ENCODE measurements at regions not wholly inside any gene's neighbourhood (a gene's known extent, or its start where the extent isn't known, plus 50 kb on each side); places are given as distances from the start of the nearest gene placed in this dataset.

GRCh38 chr5:165527577-165527976 is 2022.2 kb downstream of the MAT2B start:
- DNase-seq (ENCODE audit: extremely low read depth in 1 of 2, low read depth in 1 of 2): no peak

DNA sequence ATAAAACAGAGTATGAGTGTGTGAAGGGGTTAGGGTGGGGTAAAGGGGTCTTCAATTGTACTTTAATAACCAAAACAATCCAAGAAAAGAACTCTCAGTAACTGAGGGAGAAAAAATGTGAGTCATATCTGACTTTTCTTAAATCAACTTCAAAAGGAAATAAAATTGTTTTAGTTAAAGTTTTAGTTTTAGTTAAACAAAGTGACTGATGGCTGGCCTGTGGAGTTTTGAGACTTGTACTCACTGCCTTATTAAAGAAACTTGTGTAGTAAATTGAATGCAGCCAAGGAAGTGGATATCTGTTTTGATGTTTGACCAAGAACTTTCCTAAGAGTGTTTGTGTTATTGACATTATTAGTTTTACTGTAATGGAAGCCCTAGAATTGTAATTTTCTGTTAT is 2032.6 kb downstream of the MAT2B start:
- no peak for DNase-seq (ENCODE audit: extremely low read depth in 1 of 2, low read depth in 1 of 2)

DNA sequence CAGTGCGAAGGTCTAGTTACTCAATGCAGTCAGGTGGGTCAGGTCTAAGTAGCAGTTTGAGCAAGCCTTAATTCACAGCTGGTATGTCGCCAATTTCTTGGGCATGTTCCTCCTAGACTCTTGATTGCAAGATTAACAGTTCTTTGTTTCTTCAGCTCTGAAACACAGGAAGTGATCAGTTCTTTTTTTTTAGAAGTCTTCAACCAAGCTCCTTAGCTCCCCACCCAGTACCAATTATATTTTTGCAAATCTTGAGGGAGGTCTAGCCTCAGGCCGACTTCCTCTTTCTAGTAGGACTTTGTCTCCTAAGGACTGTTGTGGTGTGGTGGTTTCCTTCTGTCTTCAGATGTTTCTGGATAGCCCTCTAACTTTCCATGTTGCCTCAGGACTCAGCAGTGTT is 2054.2 kb downstream of the MAT2B start:
- no peak for DNase-seq (ENCODE audit: extremely low read depth in 1 of 2, low read depth in 1 of 2)

DNA sequence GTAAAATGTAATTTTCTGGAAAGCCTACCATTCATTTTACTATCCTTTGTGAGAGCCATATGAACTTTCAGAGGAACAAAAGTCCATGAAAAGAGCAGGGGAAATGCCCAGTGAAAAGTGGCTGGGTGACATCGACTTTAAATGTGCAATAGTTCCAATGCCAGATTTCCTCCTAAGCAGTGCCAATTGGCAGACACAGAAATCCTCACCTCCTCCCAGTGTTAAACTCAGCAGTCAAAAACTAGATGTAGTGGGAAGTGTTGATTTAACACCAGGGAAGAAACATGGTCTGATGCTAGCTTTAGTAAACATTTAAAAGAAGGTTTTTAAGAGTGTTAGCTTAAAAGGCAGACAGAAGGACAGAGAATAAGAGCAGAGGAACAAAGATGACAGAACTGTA is 2055.2 kb downstream of the MAT2B start:
- no peak for DNase-seq (ENCODE audit: extremely low read depth in 1 of 2, low read depth in 1 of 2)

GRCh38 chr5:165565911-165566310 is 2060.5 kb downstream of the MAT2B start:
- no peak for DNase-seq (ENCODE audit: extremely low read depth in 1 of 2, low read depth in 1 of 2)

- no peak for DNase-seq (ENCODE audit: extremely low read depth in 1 of 2, low read depth in 1 of 2)
Measured at GRCh38 chr5:165569551-165569950, 2064.1 kb downstream of the MAT2B start.

GRCh38 chr5:165573445-165573844 is 2068.0 kb downstream of the MAT2B start:
- no peak for DNase-seq (ENCODE audit: extremely low read depth in 1 of 2, low read depth in 1 of 2)

DNA sequence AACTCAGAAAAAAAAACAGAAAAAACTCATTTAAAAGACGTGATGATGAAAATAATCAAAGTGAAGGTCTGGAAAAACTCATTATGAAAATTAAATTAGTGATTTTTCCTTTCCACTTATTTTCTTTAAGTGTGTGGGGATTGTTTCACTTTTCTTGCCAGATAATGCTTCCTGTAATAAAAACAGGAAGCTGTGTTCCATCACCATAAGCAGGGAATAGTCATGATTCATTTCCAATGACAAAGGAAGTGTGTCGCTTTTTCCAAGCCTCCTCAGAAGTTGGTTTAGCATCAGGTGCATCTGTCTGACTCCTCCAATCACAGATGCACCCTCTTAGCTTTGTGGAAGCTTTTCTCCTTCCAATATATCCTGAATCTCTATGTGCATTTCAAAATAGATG is 2068.7 kb downstream of the MAT2B start:
- DNase-seq (ENCODE audit: extremely low read depth in 1 of 2, low read depth in 1 of 2): no peak

DNA sequence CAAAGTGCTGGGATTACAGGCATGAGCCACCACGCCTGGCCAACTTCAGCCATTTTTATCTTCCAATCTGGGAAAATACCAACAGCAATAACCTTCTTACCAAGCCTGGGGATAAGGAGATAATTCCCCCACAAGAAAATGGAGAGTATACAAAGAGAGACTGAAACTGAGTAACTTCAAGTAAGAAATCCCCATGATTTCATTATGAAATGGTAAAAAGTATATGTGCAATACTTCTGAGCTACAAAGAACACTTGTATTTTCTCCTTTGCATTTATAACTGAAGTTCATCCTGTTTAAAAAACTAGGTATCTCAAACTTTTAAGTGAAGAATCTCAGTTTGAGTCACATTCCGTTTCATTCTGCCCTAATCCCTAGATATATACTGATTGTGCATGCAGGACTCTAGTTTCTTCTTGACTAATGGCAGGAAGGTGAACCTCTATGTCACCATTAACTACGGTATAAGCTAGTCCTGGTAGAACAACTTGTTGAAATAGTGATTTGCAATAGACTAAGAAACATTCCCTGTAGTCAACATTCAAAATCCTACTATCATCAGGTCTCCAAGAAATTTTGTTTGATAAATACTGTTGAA is 2071.4 kb downstream of the MAT2B start:
- no peak for DNase-seq (ENCODE audit: extremely low read depth in 1 of 2, low read depth in 1 of 2)

DNA sequence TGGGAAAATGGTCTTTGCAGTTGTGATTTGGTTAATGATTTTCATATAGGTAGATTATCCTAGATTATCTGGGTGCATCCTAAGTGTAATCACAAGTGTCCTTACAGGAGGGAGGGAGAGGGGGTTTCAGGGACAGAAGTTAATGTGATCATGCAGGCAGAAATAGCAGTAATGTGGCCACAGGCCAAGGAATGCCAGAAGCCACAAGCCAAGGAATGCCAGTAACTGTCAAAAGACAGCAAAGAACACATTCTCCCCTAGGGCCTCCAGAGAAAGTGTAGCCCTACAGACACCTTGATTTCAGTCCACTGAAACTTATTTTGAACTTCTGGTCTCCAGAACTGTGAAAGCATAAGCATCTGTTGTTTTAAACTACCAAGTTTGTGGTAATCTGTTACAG is 2074.5 kb downstream of the MAT2B start:
- no peak for DNase-seq (ENCODE audit: extremely low read depth in 1 of 2, low read depth in 1 of 2)

DNA sequence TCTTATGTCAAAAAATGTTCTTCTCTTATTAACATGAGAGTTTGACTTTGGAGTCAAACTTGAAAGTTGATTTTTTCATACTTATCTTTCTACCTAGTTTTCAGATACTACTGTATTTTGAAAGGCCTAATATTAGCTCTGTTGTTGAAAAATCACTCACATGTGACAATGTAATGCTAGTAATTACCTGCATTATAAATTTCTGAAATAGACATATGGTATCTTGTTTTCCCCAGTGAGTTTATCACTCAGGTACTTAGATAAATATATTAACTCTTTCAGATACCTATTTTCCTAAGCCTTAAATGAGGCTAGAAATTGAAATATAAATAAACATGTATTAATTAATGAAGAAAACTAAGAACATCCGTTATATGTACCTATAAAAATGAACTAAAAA is 2089.3 kb downstream of the MAT2B start:
- DNase-seq (ENCODE audit: extremely low read depth in 1 of 2, low read depth in 1 of 2): no peak

DNA sequence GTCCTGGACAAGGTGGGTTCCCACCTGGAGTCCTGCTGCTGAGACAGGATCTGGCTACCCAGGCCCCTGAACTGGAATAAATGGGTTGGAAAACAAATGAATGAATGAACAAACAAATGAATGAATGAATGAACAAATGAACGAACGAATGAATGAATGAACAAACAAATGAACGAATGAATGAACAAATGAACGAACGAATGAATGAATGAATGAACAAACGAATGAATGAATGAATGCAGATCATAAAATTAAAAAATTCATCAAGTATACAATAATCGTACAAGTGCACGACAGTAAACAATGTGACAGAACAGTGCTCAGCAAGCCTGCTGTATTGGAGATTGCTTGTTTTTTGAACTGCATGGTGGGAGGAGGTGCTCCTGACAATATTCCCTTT is 2097.1 kb downstream of the MAT2B start:
- DNase-seq (ENCODE audit: extremely low read depth in 1 of 2, low read depth in 1 of 2): no peak

DNA sequence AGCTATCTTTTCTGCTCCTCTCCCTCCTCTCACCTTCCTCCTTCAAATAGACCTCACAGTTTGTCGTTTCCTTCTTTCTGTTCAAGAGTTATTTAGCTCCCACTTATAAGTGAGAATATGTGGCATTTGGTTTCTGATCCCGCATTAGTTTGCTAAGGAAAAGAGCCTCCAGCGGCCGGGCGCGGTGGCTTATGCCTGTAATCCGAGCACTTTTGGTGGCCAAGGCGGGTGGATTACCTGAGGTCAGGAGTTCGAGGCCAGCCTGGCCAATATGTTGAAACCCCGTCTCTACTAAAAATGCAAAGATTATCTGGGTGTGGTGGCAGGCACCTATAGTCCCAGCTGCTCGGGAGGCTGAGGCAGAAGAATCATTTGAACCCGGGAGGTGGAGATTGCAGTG is 2101.6 kb downstream of the MAT2B start:
- DNase-seq (ENCODE audit: extremely low read depth in 1 of 2, low read depth in 1 of 2): no peak

DNA sequence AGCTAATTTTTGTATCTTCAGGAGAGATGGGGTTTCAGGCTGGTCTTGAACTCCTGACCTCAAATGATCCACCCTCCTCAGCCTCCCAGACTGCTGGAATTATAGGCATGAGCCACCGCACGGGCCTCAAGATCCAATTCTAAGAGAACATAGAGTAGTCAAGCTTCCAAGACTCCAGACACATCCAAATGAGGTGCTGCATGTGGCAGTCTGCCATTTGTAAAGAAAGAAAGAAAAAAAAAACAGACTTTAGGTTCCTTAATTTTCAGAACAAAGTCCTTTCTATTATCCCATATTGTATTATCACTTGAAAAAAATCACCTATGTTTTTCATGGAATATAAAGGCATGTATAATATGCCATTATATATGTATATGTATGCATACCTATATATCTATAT is 2104.5 kb downstream of the MAT2B start:
- no peak for DNase-seq (ENCODE audit: extremely low read depth in 1 of 2, low read depth in 1 of 2)

- no peak for DNase-seq (ENCODE audit: extremely low read depth in 1 of 2, low read depth in 1 of 2)
Measured at GRCh38 chr5:165616490-165617405, 2111.3 kb downstream of the MAT2B start.

DNA sequence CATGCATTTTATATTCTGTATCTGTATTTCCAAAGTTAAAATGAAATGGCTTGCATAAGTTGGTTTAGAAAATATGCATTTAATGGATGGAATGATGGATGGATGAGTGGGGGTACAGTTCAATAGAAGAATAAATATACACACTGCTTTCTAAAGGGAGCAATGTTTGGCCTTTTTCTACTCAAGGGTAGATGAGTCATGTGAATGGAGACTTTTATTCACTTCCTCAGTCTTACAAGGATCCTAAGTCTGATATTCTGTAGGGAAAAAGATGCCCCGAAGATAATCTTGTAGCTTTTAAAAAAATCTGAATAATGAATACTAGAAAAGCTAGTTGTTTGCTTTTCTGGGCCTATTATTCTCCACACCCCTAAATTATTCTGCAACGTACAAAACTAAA is 2112.1 kb downstream of the MAT2B start:
- DNase-seq (ENCODE audit: extremely low read depth in 1 of 2, low read depth in 1 of 2): no peak

DNA sequence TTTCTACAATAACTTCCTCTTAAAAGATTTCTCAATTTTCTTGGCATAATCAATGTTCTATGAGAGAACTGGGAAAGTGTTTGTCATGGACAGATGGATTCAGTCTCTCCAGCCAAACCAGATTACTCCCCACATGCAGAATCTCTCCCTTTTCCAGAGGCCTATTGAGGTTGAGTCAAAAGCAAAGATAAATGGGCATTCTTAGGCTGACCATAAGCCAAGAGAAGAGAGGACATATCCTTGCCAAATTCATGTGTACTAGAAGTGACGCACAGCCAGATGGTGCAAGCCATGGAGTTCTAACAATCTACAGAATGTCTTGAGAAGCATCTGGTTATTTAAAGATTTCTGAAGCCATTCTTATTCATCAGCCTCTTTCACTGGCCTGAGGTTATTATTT is 2115.0 kb downstream of the MAT2B start:
- DNase-seq (ENCODE audit: extremely low read depth in 1 of 2, low read depth in 1 of 2): no peak

- DNase-seq (ENCODE audit: extremely low read depth in 1 of 2, low read depth in 1 of 2): no peak
Measured at GRCh38 chr5:165622864-165623536, 2117.6 kb downstream of the MAT2B start.

DNA sequence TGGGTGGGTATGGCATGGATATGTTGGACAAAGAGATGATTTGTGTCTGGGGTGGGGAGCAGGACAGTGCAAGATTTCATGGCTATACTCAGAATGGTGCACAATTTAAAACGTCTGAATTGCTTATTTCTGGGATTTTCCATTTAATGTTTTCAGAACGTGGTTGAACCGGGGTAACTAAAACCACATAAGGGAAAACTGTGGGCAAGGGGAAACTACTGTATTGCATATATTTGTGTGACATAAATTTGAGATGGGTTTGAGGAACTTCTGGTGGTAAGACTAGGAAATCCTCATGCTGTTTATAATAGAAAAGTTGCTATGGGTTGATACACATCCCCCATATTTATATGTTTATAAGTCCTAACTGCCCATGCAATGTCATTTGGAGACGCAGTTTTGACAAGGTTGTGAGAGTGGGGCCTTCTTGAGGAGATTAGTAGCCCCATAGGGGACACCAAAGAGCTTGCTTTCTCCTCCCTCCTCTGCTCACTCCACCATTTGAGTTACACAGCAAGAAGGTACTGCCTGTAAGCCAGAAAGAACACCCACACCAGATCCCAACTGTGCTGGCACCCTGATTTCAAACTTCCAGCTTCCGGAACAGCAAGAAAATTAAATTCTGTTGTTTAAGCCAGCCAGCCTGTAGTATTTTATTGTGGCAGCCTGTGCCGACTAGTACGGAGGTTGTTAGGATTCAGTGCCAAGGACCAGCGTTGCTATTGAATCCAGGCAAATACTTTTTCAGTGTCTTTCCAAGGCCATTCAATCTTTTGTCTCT is 2118.9 kb downstream of the MAT2B start:
- no peak for DNase-seq (ENCODE audit: extremely low read depth in 1 of 2, low read depth in 1 of 2)

GRCh38 chr5:165626161-165626560 is 2120.7 kb downstream of the MAT2B start:
- no peak for DNase-seq (ENCODE audit: extremely low read depth in 1 of 2, low read depth in 1 of 2)

DNA sequence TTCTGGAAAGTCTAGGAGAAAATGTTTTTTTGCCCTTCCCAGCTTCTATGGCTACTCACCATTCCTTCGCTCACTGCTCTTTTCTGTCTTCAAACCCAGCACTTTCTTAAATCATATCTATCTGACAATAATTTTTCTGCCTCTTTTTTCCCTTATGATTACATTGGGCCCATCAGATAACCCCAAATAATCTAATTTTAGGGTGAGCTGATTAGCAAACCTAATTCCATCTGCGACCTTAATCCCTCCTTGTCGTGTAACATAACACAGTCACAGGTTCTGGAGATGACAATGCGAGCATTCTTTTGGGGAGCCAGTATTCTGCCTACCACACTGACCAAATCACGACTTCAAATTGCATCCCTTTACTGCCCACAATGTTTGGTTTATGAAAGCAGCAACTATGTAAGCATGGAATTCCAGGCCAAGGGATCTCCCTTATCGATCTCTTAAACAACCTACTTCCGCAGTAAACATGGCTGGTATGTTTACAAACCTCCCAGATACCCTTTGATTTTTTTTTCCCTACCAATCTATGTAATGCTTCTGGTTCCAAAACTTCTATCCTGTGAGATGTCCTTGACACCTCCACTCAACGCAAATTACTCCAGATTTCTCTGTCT is 2122.2 kb downstream of the MAT2B start:
- DNase-seq (ENCODE audit: extremely low read depth in 1 of 2, low read depth in 1 of 2): no peak
